OCI-LY3 (cell line): ENCODE measurements at regions not wholly inside any gene's neighbourhood (a gene's known extent, or its start where the extent isn't known, plus 50 kb on each side); places are given as distances from the start of the nearest gene placed in this dataset.

ENCODE experiments used
- CTCF ChIP-seq: fragments of 200-600, 300-600 bp; sonication (generic); IDR thresholded peaks from 2 replicates; pipeline ENCODE4 v1.5.1; 2014; ENCODE audit warnings: antibody characterized with exemption, low read length, low read depth
- EZH2phosphoT487 ChIP-seq: fragments of 200-600 bp; shearing (Covaris generic); IDR thresholded peaks from 2 replicates; pipeline ENCODE4 v1.6.1; 2018; ENCODE audit warnings: antibody characterized with exemption, mixed run types, low read depth

GRCh38 chr2:16150456-16151280, 210.3 kb downstream of the MYCN start:
- TF ChIP-seq CTCF (no peak), EZH2phosphoT487 (no peak)
